Panc1 (cell line): ENCODE measurements at regions not wholly inside any gene's neighbourhood (a gene's known extent, or its start where the extent isn't known, plus 50 kb on each side); places are given as distances from the start of the nearest gene placed in this dataset.

ENCODE experiments used
- POLR2AphosphoS5 ChIP-seq: IDR thresholded peaks from 2 replicates; pipeline ENCODE4 v1.6.1; 2012; ENCODE audit warnings: mild to moderate bottlenecking, low read depth, low read length, moderate library complexity
- TF ChIP-seq, protein P1 (sequence below): fragments of 450-650 bp; IDR thresholded peaks from 2 replicates; pipeline ENCODE4 v1.5.1; 2017; ENCODE audit warnings: mild to moderate bottlenecking

GRCh38 chr9:34782372-34782771 lies 72.4 kb upstream of the CCL21 start:
- no peak for TF ChIP-seq POLR2AphosphoS5
- TF ChIP-seq, protein P1, sequence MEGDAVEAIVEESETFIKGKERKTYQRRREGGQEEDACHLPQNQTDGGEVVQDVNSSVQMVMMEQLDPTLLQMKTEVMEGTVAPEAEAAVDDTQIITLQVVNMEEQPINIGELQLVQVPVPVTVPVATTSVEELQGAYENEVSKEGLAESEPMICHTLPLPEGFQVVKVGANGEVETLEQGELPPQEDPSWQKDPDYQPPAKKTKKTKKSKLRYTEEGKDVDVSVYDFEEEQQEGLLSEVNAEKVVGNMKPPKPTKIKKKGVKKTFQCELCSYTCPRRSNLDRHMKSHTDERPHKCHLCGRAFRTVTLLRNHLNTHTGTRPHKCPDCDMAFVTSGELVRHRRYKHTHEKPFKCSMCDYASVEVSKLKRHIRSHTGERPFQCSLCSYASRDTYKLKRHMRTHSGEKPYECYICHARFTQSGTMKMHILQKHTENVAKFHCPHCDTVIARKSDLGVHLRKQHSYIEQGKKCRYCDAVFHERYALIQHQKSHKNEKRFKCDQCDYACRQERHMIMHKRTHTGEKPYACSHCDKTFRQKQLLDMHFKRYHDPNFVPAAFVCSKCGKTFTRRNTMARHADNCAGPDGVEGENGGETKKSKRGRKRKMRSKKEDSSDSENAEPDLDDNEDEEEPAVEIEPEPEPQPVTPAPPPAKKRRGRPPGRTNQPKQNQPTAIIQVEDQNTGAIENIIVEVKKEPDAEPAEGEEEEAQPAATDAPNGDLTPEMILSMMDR: no peak
